ENCODE measurements at regions not wholly inside any gene's neighbourhood (a gene's known extent, or its start where the extent isn't known, plus 50 kb on each side); places are given as distances from the start of the nearest gene placed in this dataset.

DNA sequence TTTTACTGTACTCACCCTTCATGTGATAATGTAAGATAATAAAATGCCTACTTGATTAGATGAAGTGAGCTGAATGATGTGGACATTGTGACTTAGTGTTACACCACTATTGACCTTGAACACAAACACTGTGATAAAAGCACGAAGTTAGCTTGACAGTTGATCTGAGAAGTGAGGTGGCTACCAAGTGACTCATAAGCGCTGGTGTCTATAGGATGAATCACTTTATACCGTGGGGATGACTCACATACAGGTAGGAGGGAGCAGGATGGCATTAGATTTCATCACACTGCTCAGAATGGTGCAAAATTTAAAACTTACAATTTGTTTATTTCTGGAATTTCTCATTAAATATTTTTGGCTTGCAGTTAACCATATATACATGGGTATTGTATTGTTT lies 174.7 kb upstream of the CNTN3 start (continued):
- TF ChIP-seq, protein P1, sequence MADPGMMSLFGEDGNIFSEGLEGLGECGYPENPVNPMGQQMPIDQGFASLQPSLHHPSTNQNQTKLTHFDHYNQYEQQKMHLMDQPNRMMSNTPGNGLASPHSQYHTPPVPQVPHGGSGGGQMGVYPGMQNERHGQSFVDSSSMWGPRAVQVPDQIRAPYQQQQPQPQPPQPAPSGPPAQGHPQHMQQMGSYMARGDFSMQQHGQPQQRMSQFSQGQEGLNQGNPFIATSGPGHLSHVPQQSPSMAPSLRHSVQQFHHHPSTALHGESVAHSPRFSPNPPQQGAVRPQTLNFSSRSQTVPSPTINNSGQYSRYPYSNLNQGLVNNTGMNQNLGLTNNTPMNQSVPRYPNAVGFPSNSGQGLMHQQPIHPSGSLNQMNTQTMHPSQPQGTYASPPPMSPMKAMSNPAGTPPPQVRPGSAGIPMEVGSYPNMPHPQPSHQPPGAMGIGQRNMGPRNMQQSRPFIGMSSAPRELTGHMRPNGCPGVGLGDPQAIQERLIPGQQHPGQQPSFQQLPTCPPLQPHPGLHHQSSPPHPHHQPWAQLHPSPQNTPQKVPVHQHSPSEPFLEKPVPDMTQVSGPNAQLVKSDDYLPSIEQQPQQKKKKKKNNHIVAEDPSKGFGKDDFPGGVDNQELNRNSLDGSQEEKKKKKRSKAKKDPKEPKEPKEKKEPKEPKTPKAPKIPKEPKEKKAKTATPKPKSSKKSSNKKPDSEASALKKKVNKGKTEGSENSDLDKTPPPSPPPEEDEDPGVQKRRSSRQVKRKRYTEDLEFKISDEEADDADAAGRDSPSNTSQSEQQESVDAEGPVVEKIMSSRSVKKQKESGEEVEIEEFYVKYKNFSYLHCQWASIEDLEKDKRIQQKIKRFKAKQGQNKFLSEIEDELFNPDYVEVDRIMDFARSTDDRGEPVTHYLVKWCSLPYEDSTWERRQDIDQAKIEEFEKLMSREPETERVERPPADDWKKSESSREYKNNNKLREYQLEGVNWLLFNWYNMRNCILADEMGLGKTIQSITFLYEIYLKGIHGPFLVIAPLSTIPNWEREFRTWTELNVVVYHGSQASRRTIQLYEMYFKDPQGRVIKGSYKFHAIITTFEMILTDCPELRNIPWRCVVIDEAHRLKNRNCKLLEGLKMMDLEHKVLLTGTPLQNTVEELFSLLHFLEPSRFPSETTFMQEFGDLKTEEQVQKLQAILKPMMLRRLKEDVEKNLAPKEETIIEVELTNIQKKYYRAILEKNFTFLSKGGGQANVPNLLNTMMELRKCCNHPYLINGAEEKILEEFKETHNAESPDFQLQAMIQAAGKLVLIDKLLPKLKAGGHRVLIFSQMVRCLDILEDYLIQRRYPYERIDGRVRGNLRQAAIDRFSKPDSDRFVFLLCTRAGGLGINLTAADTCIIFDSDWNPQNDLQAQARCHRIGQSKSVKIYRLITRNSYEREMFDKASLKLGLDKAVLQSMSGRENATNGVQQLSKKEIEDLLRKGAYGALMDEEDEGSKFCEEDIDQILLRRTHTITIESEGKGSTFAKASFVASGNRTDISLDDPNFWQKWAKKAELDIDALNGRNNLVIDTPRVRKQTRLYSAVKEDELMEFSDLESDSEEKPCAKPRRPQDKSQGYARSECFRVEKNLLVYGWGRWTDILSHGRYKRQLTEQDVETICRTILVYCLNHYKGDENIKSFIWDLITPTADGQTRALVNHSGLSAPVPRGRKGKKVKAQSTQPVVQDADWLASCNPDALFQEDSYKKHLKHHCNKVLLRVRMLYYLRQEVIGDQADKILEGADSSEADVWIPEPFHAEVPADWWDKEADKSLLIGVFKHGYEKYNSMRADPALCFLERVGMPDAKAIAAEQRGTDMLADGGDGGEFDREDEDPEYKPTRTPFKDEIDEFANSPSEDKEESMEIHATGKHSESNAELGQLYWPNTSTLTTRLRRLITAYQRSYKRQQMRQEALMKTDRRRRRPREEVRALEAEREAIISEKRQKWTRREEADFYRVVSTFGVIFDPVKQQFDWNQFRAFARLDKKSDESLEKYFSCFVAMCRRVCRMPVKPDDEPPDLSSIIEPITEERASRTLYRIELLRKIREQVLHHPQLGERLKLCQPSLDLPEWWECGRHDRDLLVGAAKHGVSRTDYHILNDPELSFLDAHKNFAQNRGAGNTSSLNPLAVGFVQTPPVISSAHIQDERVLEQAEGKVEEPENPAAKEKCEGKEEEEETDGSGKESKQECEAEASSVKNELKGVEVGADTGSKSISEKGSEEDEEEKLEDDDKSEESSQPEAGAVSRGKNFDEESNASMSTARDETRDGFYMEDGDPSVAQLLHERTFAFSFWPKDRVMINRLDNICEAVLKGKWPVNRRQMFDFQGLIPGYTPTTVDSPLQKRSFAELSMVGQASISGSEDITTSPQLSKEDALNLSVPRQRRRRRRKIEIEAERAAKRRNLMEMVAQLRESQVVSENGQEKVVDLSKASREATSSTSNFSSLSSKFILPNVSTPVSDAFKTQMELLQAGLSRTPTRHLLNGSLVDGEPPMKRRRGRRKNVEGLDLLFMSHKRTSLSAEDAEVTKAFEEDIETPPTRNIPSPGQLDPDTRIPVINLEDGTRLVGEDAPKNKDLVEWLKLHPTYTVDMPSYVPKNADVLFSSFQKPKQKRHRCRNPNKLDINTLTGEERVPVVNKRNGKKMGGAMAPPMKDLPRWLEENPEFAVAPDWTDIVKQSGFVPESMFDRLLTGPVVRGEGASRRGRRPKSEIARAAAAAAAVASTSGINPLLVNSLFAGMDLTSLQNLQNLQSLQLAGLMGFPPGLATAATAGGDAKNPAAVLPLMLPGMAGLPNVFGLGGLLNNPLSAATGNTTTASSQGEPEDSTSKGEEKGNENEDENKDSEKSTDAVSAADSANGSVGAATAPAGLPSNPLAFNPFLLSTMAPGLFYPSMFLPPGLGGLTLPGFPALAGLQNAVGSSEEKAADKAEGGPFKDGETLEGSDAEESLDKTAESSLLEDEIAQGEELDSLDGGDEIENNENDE (IDR thresholded peaks at IDR 0.05; ENCODE audit: insufficient replicate concordance, low read length) = no peak
- TF ChIP-seq ZNF274 (IDR thresholded peaks at IDR 0.05; ENCODE audit: borderline replicate concordance, extremely low read depth, low read length) = no peak
- no peak for TF ChIP-seq TCF12 (IDR thresholded peaks at IDR 0.05; ENCODE audit: low read depth, low read length)
- TF ChIP-seq GABPA (IDR thresholded peaks at IDR 0.05; ENCODE audit: borderline replicate concordance, insufficient read depth, low read length) = no peak
- no peak for TF ChIP-seq NANOG (IDR thresholded peaks at IDR 0.05; ENCODE audit: insufficient read depth, low read depth, low read length, poor library complexity, severe bottlenecking)
- TF ChIP-seq YY1 (IDR thresholded peaks at IDR 0.05; ENCODE audit: low read depth, low read length) = no peak
- TF ChIP-seq RBBP5 (IDR thresholded peaks at IDR 0.05; ENCODE audit: borderline replicate concordance, low read depth, low read length) = no peak
- TF ChIP-seq CHD2 (IDR thresholded peaks at IDR 0.05; ENCODE audit: low read length) = no peak
- TF ChIP-seq POLR2AphosphoS5 (IDR thresholded peaks at IDR 0.05; ENCODE audit: low read depth, low read length) = no peak
- TF ChIP-seq, protein P2, sequence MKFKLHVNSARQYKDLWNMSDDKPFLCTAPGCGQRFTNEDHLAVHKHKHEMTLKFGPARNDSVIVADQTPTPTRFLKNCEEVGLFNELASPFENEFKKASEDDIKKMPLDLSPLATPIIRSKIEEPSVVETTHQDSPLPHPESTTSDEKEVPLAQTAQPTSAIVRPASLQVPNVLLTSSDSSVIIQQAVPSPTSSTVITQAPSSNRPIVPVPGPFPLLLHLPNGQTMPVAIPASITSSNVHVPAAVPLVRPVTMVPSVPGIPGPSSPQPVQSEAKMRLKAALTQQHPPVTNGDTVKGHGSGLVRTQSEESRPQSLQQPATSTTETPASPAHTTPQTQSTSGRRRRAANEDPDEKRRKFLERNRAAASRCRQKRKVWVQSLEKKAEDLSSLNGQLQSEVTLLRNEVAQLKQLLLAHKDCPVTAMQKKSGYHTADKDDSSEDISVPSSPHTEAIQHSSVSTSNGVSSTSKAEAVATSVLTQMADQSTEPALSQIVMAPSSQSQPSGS (IDR thresholded peaks at IDR 0.05; ENCODE audit: low read length) = no peak
- no peak for TF ChIP-seq BRCA1 (IDR thresholded peaks at IDR 0.05; ENCODE audit: low read depth, low read length)
